HepG2 (cell line): ENCODE measurements at regions not wholly inside any gene's neighbourhood (a gene's known extent, or its start where the extent isn't known, plus 50 kb on each side); places are given as distances from the start of the nearest gene placed in this dataset.

Source experiments
- ATAC-seq: fragments of 200-7000 bp; cut with Tn5 transposase; 3 replicates; pipeline ENCODE4 v1.9.1; 2020; ENCODE audit warnings: mild to moderate bottlenecking, moderate library complexity
- BruUV-seq: library from RNA; stranded (reverse); fragments of 400-500 nt; replicated peaks from 2 replicates; lab custom pipeline; 2021; lab: Mats Ljungman, UMichigan
- CTCF ChIA-PET: fragments of 300-600 bp; formaldehyde crosslinking; extraction: SDS; loops from one replicate; lab custom pipeline; 2021; ENCODE audit warnings: low total read pairs, inconsistent platforms, low intra/inter-chr PET ratio; lab: Yijun Ruan, JAX
- POLR2A ChIA-PET: fragments of 350-600 bp; sonication (Branson Sonifier 250); formaldehyde crosslinking; loops from one replicate; lab custom pipeline; 2020; ENCODE audit warnings: antibody characterized with exemption, inconsistent platforms; lab: Yijun Ruan, JAX
- DNase-seq: peaks from one replicate; pipeline ENCODE4 v3.0.0-alpha.2; 2015; ENCODE audit warnings: low spot score
- FAIRE-seq: peaks from 3 replicates; lab custom pipeline; 2011; peaks lifted over from hg19 to GRCh38; lab: Jason Lieb, UNC
- H2AFZ ChIP-seq: one replicate; pipeline ENCODE4 v1.6.1; 2011; ENCODE audit warnings: low read length, inconsistent platforms
- H3K27ac ChIP-seq: fragments of 300-600 bp; 3 replicates; pipeline ENCODE4 v1.8.0; 2011; ENCODE audit warnings: mixed run types, mild to moderate bottlenecking, mixed read lengths, low read length, inconsistent platforms; ENCODE audit not compliant: insufficient read depth; ENCODE audit errors: extremely low read length
- H3K27me3 ChIP-seq, 2 experiments: fragments of 200-600 bp in 1 of 2; 2 replicates in 1 of 2; 3 replicates in 1 of 2; pipeline versions ENCODE4 v1.6.0 to v1.8.0; 2011; ENCODE audit warnings: low read length in 2 of 2, mild to moderate bottlenecking in 2 of 2, moderate library complexity in 2 of 2, inconsistent platforms in 1 of 2; ENCODE audit not compliant: insufficient read depth in 2 of 2, control insufficient read depth in 1 of 2
- H3K36me3 ChIP-seq, 2 experiments: fragments of 200-600 bp in 1 of 2; replicated peaks in 1 of 2; 2 replicates in 1 of 2; 3 replicates in 1 of 2; pipeline versions ENCODE4 v1.5.1 to v1.8.0; 2011; ENCODE audit warnings: low read length in 2 of 2, inconsistent platforms in 1 of 2; ENCODE audit not compliant: insufficient read depth in 2 of 2, control insufficient read depth in 1 of 2
- H3K4me1 ChIP-seq: 2 replicates; pipeline ENCODE4 v1.5.1; 2012; ENCODE audit warnings: low read length, inconsistent platforms; ENCODE audit not compliant: insufficient read depth
- H3K4me2 ChIP-seq: 2 replicates; pipeline ENCODE4 v1.6.0; 2011; ENCODE audit warnings: low read depth, low read length, inconsistent platforms
- H3K4me3 ChIP-seq, 3 experiments: fragments of 200-600 bp in 1 of 3; sonication (generic), shearing (Covaris generic) in 1 of 3; replicated peaks in 1 of 3; 2 replicates each; pipeline ENCODE4 v1.5.1; 2011 to 2016; ENCODE audit warnings: low read length in 3 of 3, inconsistent platforms in 2 of 3, low read depth in 2 of 3, mild to moderate bottlenecking in 2 of 3, control low read depth in 1 of 3, mixed read lengths in 1 of 3; ENCODE audit not compliant: insufficient read depth in 1 of 3
- H3K79me2 ChIP-seq: one replicate; pipeline ENCODE4 v1.6.1; 2011; ENCODE audit warnings: low read length, inconsistent platforms; ENCODE audit not compliant: insufficient read depth
- H3K9ac ChIP-seq: 2 replicates; pipeline ENCODE4 v1.6.0; 2011; ENCODE audit warnings: mild to moderate bottlenecking, low read depth, low read length, inconsistent platforms; ENCODE audit not compliant: insufficient read depth
- H3K9me3 ChIP-seq: 2 replicates; pipeline ENCODE4 v1.5.1; 2012; ENCODE audit warnings: mild to moderate bottlenecking, low read length
- H4K20me1 ChIP-seq: 2 replicates; pipeline ENCODE4 v1.6.0; 2011; ENCODE audit warnings: inconsistent platforms, mild to moderate bottlenecking, low read length, moderate library complexity; ENCODE audit not compliant: insufficient read depth
- FOXO1 ChIP-seq: sonication (generic); formaldehyde crosslinking; IDR thresholded peaks from 2 replicates; pipeline ENCODE4 v1.4.0; 2020; ENCODE audit warnings: missing genetic modification reagents
- ZBTB4 ChIP-seq: sonication (generic); formaldehyde crosslinking; IDR thresholded peaks from 2 replicates; pipeline ENCODE4 v1.4.0; 2020; ENCODE audit warnings: missing genetic modification reagents, mild to moderate bottlenecking, borderline replicate concordance
- ZNF180 ChIP-seq: sonication (generic); formaldehyde crosslinking; IDR thresholded peaks from 2 replicates; pipeline ENCODE4 v1.4.0; 2020; ENCODE audit warnings: low read depth, missing genetic modification reagents, borderline replicate concordance
- ZNF619 ChIP-seq: sonication (generic); formaldehyde crosslinking; IDR thresholded peaks from 2 replicates; pipeline ENCODE4 v1.4.0; 2020; ENCODE audit warnings: mild to moderate bottlenecking, missing genetic modification reagents
- ZNF75D ChIP-seq: sonication (generic); formaldehyde crosslinking; IDR thresholded peaks from 2 replicates; pipeline ENCODE4 v1.8.1; 2023; ENCODE audit warnings: missing genetic modification reagents, mild to moderate bottlenecking, borderline replicate concordance
- whole genome bisulfite sequencing: methylation state at CpG from one replicate; pipeline ENCODE4 v1.1.6; 2017; ENCODE audit warnings: low lambda C conversion rate; 5-methylcytosine and 5-hydroxymethylcytosine counted together
- in situ Hi-C: cut with HindIII; loops from 2 replicates; pipeline ENCODE4 v1.10.0; 2017; ENCODE audit warnings: low pct_unique_long_range_greater_than_20kb; ENCODE audit not compliant: extremely low pct_ligation_motif_present
- intact Hi-C: fragments of 100-400 bp; cut with micrococcal nuclease; formaldehyde crosslinking; loops from one replicate; pipeline ENCODE4 v1.10.0; 2022; ENCODE audit not compliant: unreplicated experiment
- TF ChIP-seq, protein P1 (sequence below): sonication (generic); formaldehyde crosslinking; IDR thresholded peaks from 2 replicates; pipeline ENCODE4 v1.9.0; 2021; ENCODE audit warnings: missing genetic modification reagents, borderline replicate concordance
- TF ChIP-seq, protein P2 (sequence below): sonication (generic); formaldehyde crosslinking; IDR thresholded peaks from 2 replicates; pipeline ENCODE4 v1.9.0; 2021; ENCODE audit warnings: mild to moderate bottlenecking, missing genetic modification reagents

DNA sequence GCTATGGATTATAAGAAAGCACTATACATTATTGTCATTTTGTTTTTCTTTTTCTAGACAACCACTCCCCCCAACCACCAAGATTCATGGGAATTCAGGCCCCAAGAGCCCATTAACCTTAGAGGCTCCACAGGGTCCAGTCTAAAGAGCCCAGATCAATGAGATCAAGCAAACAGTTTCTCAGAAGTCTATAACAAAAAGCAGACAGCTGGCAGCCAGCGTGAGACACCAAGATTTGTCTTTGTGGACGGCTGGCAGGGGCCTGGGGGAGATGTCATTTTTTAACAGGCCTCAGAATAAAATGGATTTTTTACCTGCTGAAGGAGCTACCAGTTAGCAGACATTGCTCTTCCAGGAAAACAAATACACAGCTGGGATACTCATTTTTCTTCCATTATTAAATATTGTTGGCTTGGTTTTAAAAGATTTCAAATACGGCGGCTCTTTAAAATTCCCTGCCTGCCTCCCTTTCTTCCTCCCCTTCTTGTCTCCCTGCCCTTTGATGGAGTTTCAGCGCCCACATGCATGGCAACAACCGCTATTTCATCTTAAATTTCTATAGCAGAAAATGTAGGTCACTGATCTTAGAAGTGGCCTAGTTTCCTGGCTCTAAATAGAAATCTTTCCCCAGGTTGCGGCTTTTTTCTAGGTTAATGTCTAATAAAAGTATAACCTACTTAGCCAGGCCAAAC lies 130.6 kb downstream of the FAM174B start (continued):
- TF ChIP-seq ZBTB4 (CRISPR knock-in tag): no peak
- TF ChIP-seq, protein P1, sequence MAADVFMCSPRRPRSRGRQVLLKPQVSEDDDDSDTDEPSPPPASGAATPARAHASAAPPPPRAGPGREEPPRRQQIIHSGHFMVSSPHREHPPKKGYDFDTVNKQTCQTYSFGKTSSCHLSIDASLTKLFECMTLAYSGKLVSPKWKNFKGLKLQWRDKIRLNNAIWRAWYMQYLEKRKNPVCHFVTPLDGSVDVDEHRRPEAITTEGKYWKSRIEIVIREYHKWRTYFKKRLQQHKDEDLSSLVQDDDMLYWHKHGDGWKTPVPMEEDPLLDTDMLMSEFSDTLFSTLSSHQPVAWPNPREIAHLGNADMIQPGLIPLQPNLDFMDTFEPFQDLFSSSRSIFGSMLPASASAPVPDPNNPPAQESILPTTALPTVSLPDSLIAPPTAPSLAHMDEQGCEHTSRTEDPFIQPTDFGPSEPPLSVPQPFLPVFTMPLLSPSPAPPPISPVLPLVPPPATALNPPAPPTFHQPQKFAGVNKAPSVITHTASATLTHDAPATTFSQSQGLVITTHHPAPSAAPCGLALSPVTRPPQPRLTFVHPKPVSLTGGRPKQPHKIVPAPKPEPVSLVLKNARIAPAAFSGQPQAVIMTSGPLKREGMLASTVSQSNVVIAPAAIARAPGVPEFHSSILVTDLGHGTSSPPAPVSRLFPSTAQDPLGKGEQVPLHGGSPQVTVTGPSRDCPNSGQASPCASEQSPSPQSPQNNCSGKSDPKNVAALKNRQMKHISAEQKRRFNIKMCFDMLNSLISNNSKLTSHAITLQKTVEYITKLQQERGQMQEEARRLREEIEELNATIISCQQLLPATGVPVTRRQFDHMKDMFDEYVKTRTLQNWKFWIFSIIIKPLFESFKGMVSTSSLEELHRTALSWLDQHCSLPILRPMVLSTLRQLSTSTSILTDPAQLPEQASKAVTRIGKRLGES (CRISPR knock-in tag): no peak
- TF ChIP-seq, all 625 proteins: peak for 0

- no peak for FAIRE-seq
- TF ChIP-seq ZNF180 (CRISPR knock-in tag): no peak
- no peak for TF ChIP-seq ZNF75D
- TF ChIP-seq ZNF619 (CRISPR knock-in tag): no peak
- TF ChIP-seq, protein P2, sequence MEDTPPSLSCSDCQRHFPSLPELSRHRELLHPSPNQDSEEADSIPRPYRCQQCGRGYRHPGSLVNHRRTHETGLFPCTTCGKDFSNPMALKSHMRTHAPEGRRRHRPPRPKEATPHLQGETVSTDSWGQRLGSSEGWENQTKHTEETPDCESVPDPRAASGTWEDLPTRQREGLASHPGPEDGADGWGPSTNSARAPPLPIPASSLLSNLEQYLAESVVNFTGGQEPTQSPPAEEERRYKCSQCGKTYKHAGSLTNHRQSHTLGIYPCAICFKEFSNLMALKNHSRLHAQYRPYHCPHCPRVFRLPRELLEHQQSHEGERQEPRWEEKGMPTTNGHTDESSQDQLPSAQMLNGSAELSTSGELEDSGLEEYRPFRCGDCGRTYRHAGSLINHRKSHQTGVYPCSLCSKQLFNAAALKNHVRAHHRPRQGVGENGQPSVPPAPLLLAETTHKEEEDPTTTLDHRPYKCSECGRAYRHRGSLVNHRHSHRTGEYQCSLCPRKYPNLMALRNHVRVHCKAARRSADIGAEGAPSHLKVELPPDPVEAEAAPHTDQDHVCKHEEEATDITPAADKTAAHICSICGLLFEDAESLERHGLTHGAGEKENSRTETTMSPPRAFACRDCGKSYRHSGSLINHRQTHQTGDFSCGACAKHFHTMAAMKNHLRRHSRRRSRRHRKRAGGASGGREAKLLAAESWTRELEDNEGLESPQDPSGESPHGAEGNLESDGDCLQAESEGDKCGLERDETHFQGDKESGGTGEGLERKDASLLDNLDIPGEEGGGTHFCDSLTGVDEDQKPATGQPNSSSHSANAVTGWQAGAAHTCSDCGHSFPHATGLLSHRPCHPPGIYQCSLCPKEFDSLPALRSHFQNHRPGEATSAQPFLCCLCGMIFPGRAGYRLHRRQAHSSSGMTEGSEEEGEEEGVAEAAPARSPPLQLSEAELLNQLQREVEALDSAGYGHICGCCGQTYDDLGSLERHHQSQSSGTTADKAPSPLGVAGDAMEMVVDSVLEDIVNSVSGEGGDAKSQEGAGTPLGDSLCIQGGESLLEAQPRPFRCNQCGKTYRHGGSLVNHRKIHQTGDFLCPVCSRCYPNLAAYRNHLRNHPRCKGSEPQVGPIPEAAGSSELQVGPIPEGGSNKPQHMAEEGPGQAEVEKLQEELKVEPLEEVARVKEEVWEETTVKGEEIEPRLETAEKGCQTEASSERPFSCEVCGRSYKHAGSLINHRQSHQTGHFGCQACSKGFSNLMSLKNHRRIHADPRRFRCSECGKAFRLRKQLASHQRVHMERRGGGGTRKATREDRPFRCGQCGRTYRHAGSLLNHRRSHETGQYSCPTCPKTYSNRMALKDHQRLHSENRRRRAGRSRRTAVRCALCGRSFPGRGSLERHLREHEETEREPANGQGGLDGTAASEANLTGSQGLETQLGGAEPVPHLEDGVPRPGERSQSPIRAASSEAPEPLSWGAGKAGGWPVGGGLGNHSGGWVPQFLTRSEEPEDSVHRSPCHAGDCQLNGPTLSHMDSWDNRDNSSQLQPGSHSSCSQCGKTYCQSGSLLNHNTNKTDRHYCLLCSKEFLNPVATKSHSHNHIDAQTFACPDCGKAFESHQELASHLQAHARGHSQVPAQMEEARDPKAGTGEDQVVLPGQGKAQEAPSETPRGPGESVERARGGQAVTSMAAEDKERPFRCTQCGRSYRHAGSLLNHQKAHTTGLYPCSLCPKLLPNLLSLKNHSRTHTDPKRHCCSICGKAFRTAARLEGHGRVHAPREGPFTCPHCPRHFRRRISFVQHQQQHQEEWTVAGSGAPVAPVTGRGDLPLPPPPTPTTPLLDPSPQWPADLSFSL (CRISPR knock-in tag): no peak
- TF ChIP-seq FOXO1 (CRISPR knock-in tag): no peak
- TF ChIP-seq, all 625 proteins: peak for 0
- Histone ChIP-seq H3K4me1 (no peaks in the 10 kb centered on the region), H3K27me3 (no peaks in the 10 kb centered on the region), H3K9me3 (no peaks in the 10 kb centered on the region), H3K4me3 (no peak overlapping the region), H3K27ac (no peak overlapping the region), H2AFZ (no peak overlapping the region), H3K9ac (no peak overlapping the region), H3K79me2 (no peaks in the 10 kb centered on the region), H4K20me1 (no peaks in the 10 kb centered on the region), H3K4me2 (no peak overlapping the region), H3K36me3 (no peaks in the 10 kb centered on the region)
- ChIA-PET CTCF (no interaction called here), POLR2A (no interaction called here)
- 2% methylated on average over 5 of the region's 5 CpGs for WGBS
- intact Hi-C loops (no loop called here), in situ Hi-C loops (loop anchor here (5.0 to 10.0 kb wide), 2 partner anchors 158 to 191 kb away; no protein-coding TSS in a partner anchor)
- no peak for DNase-seq
- no peak for ATAC-seq
- no TSS peak for BruUV-seq
Observed at GRCh38 chr15:92524161-92524560, 130.5 kb downstream of the ST8SIA2 start.
